ENCODE measurements at regions not wholly inside any gene's neighbourhood (a gene's known extent, or its start where the extent isn't known, plus 50 kb on each side); places are given as distances from the start of the nearest gene placed in this dataset.
"Not testable (repeated sequence)": the region's sequence is repeated elsewhere in the genome, so short reads cannot be mapped to it uniquely, and the experiment has no call there.

- Histone ChIP-seq H3K27ac (ENCODE audit: low read length) (no peak overlapping the region), H3K9me3 (ENCODE audit: control insufficient read depth, low read depth, low read length) (no peaks in the 10 kb centered on the region), H3K27me3 (ENCODE audit: control insufficient read depth, insufficient read depth, low read length) (no peaks in the 10 kb centered on the region), H3K36me3 (ENCODE audit: control insufficient read depth, insufficient read depth, low read length) (no peaks in the 10 kb centered on the region), H3K4me3 (ENCODE audit: low read length) (no peak overlapping the region), H3K4me1 (ENCODE audit: control insufficient read depth, insufficient read depth, low read length) (no peaks in the 10 kb centered on the region)
- no peak for DNase-seq
- no CpG with 5 or more reads among the region's 1 CpG for WGBS (ENCODE audit: insufficient coverage, low lambda C conversion rate)
Observed at GRCh38 chr1:182331387-182331786, 60.2 kb downstream of the GLUL start.

GRCh38 chr1:182330303-182330702 lies 61.3 kb downstream of the GLUL start:
- no peak overlapping the region for H3K4me3 ChIP-seq (ENCODE audit: low read length)
- H3K27ac ChIP-seq (ENCODE audit: low read length) = no peak overlapping the region
- DNase-seq = peak in 1 of 2 donors; percentile 18
- H3K9me3 ChIP-seq (ENCODE audit: control insufficient read depth, low read depth, low read length) = no peaks in the 10 kb centered on the region
- no peaks in the 10 kb centered on the region for H3K36me3 ChIP-seq (ENCODE audit: control insufficient read depth, insufficient read depth, low read length)
- H3K4me1 ChIP-seq (ENCODE audit: control insufficient read depth, insufficient read depth, low read length) = no peaks in the 10 kb centered on the region
- H3K27me3 ChIP-seq (ENCODE audit: control insufficient read depth, insufficient read depth, low read length) = no peaks in the 10 kb centered on the region

- WGBS (ENCODE audit: insufficient coverage, low lambda C conversion rate) = no CpG with 5 or more reads among the region's 2 CpGs
- DNase-seq = no peak
- H3K36me3 ChIP-seq (ENCODE audit: control insufficient read depth, insufficient read depth, low read length) = no peaks in the 10 kb centered on the region
Observed at GRCh38 chr1:182329471-182329870, 62.1 kb downstream of the GLUL start.

DNA sequence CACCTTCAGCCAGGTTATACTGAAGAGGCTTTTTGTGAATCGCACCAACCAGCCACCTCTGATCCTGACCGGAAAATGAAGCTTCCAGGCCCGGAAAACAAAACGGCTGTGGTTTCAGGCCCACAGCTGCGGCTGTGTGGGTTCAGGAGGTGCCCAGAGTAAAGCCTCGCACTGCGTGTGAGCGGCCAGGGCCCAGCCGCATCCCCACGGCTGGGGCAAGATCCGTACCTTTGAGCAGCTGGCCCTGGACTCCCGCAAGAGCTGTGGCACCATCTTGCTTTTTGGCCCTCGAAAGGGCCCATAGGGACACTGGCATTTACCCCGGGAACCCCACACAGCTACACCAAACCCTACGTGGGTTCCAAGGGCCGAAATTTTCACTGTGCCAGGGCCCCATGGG lies 63.0 kb downstream of the GLUL start:
- no peaks in the 10 kb centered on the region for H3K27me3 ChIP-seq (ENCODE audit: control insufficient read depth, insufficient read depth, low read length)
- H3K9me3 ChIP-seq (ENCODE audit: control insufficient read depth, low read depth, low read length) = no peaks in the 10 kb centered on the region
- H3K4me1 ChIP-seq (ENCODE audit: control insufficient read depth, insufficient read depth, low read length) = no peaks in the 10 kb centered on the region
- no peak overlapping the region for H3K27ac ChIP-seq (ENCODE audit: low read length)
- no peaks in the 10 kb centered on the region for H3K36me3 ChIP-seq (ENCODE audit: control insufficient read depth, insufficient read depth, low read length)
- no peak for DNase-seq
- H3K4me3 ChIP-seq (ENCODE audit: low read length) = no peak overlapping the region
- WGBS (ENCODE audit: insufficient coverage, low lambda C conversion rate) = no CpG with 5 or more reads among the region's 16 CpGs

More at GRCh38 chr1:182329471-182329870, 62.1 kb downstream of the GLUL start:
- H3K4me3 ChIP-seq (ENCODE audit: low read length) = no peak overlapping the region
- H3K4me1 ChIP-seq (ENCODE audit: control insufficient read depth, insufficient read depth, low read length) = no peaks in the 10 kb centered on the region
- no peaks in the 10 kb centered on the region for H3K27me3 ChIP-seq (ENCODE audit: control insufficient read depth, insufficient read depth, low read length)
- no peaks in the 10 kb centered on the region for H3K9me3 ChIP-seq (ENCODE audit: control insufficient read depth, low read depth, low read length)
- H3K27ac ChIP-seq (ENCODE audit: low read length) = no peak overlapping the region

GRCh38 chr1:182325339-182325738 lies 66.3 kb downstream of the GLUL start:
- Histone ChIP-seq H3K36me3 (ENCODE audit: control insufficient read depth, insufficient read depth, low read length) (no peaks in the 10 kb centered on the region), H3K4me1 (ENCODE audit: control insufficient read depth, insufficient read depth, low read length) (no peaks in the 10 kb centered on the region), H3K27ac (ENCODE audit: low read length) (no peak overlapping the region), H3K4me3 (ENCODE audit: low read length) (no peak overlapping the region), H3K9me3 (ENCODE audit: control insufficient read depth, low read depth, low read length) (no peaks in the 10 kb centered on the region), H3K27me3 (ENCODE audit: control insufficient read depth, insufficient read depth, low read length) (no peaks in the 10 kb centered on the region)
- no CpG with 5 or more reads among the region's 2 CpGs for WGBS (ENCODE audit: insufficient coverage, low lambda C conversion rate)
- DNase-seq = no peak

DNA sequence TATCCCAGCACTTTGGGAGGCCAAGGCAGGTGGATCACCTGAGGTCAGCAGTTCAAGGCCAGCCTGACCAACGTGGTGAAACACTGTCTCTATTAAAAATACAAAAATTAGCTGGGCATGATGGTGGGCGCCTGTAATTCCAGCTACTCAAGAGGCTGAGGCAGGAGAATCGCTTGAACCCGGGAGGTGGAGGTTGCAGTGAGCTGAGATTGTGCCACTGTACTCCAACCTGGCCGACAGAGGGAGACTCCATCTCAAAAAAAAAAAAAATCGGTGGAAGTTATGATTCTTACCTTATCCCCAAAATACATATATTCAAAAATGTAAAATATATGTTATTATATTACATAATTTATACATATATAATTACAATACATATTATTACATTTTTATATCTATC lies 70.1 kb downstream of the GLUL start:
- H3K36me3 ChIP-seq (ENCODE audit: control insufficient read depth, insufficient read depth, low read length); H3K27me3 ChIP-seq (ENCODE audit: control insufficient read depth, insufficient read depth, low read length); H3K4me3 ChIP-seq (ENCODE audit: low read length); DNase-seq; H3K9me3 ChIP-seq (ENCODE audit: control insufficient read depth, low read depth, low read length); H3K4me1 ChIP-seq (ENCODE audit: control insufficient read depth, insufficient read depth, low read length); H3K27ac ChIP-seq (ENCODE audit: low read length): not testable (repeated sequence)
- no CpG with 5 or more reads among the region's 6 CpGs for WGBS (ENCODE audit: insufficient coverage, low lambda C conversion rate)

DNA sequence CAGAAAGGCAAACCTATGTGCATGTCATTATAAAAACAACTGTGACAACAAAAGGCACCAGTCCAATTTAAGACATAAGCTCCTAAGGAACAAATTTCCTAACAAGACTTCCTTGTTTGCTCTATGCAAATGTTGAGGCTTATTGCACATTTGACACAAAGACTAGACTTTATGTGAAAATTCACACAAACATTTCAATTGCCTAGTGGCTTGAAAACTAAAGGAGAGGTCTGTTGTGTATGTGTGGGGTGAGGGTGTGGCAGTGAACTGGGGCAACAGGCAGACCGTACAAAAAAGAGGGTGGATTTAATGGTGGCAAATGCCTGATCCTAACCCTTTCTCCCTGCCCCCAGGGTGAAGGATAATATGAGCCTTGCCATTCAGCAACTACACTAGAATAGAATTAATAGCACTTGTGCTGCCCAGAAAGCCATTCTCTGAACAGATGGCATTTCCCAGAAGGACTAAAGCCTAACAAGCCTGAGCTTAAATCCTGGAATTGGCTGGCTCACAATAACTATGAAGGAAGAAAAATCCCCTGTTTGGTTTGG lies 73.9 kb downstream of the GLUL start:
- no peak for DNase-seq
- Histone ChIP-seq H3K4me1 (ENCODE audit: control insufficient read depth, insufficient read depth, low read length) (peaks cover 6% of the 10 kb centered on the region), H3K27ac (ENCODE audit: low read length) (no peak overlapping the region), H3K9me3 (ENCODE audit: control insufficient read depth, low read depth, low read length) (no peaks in the 10 kb centered on the region), H3K36me3 (ENCODE audit: control insufficient read depth, insufficient read depth, low read length) (no peaks in the 10 kb centered on the region), H3K27me3 (ENCODE audit: control insufficient read depth, insufficient read depth, low read length) (no peaks in the 10 kb centered on the region), H3K4me3 (ENCODE audit: low read length) (no peak overlapping the region)
- WGBS (ENCODE audit: insufficient coverage, low lambda C conversion rate) = no CpG with 5 or more reads among the region's 1 CpG

DNA sequence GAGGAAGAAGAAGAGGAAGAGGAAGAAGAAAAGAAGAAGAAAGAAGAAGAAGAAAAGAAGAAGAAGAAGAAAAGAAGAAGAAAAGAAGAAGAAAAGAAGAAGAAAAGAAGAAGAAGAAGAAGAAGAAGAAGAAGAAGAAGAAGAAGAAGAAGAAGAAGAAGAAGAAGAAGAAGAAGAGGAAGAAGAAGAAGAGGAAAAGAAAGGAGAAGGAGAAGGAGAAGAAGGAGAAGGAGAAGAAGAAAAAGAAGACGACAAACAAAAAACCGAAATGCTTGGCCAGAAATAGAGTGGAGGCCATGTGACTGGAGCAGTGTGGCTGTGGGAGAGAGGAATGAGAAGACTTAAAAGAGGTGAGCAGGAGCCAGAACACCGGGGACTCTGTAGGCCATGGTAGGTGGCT lies 75.1 kb downstream of the GLUL start:
- H3K36me3 ChIP-seq (ENCODE audit: control insufficient read depth, insufficient read depth, low read length); H3K4me1 ChIP-seq (ENCODE audit: control insufficient read depth, insufficient read depth, low read length); H3K9me3 ChIP-seq (ENCODE audit: control insufficient read depth, low read depth, low read length); H3K27ac ChIP-seq (ENCODE audit: low read length); DNase-seq; H3K4me3 ChIP-seq (ENCODE audit: low read length); H3K27me3 ChIP-seq (ENCODE audit: control insufficient read depth, insufficient read depth, low read length): not testable (repeated sequence)
- 94% methylated on average over 2 of the region's 3 CpGs for WGBS (ENCODE audit: insufficient coverage, low lambda C conversion rate)

GRCh38 chr1:182315167-182315556 lies 76.4 kb downstream of the GLUL start:
- no CpG with 5 or more reads among the region's 5 CpGs for WGBS (ENCODE audit: insufficient coverage, low lambda C conversion rate)
- Histone ChIP-seq H3K27ac (ENCODE audit: low read length) (no peak overlapping the region), H3K36me3 (ENCODE audit: control insufficient read depth, insufficient read depth, low read length) (no peaks in the 10 kb centered on the region), H3K9me3 (ENCODE audit: control insufficient read depth, low read depth, low read length) (no peaks in the 10 kb centered on the region), H3K4me1 (ENCODE audit: control insufficient read depth, insufficient read depth, low read length) (peaks cover 6% of the 10 kb centered on the region), H3K4me3 (ENCODE audit: low read length) (no peak overlapping the region), H3K27me3 (ENCODE audit: control insufficient read depth, insufficient read depth, low read length) (no peaks in the 10 kb centered on the region)
- DNase-seq = peak; percentile 68 to 87

GRCh38 chr1:182309631-182310351 lies 81.8 kb downstream of the GLUL start:
- peaks cover 3% of the 10 kb centered on the region for H3K4me1 ChIP-seq (ENCODE audit: control insufficient read depth, insufficient read depth, low read length)
- H3K4me3 ChIP-seq (ENCODE audit: low read length) = no peak overlapping the region
- no peak for DNase-seq
- WGBS (ENCODE audit: insufficient coverage, low lambda C conversion rate) = 40% methylated on average over 2 of the region's 10 CpGs
- H3K27ac ChIP-seq (ENCODE audit: low read length) = no peak overlapping the region
- no peaks in the 10 kb centered on the region for H3K9me3 ChIP-seq (ENCODE audit: control insufficient read depth, low read depth, low read length)
- H3K36me3 ChIP-seq (ENCODE audit: control insufficient read depth, insufficient read depth, low read length) = no peaks in the 10 kb centered on the region
- no peaks in the 10 kb centered on the region for H3K27me3 ChIP-seq (ENCODE audit: control insufficient read depth, insufficient read depth, low read length)

- no peaks in the 10 kb centered on the region for H3K27me3 ChIP-seq (ENCODE audit: control insufficient read depth, insufficient read depth, low read length)
- no peaks in the 10 kb centered on the region for H3K4me1 ChIP-seq (ENCODE audit: control insufficient read depth, insufficient read depth, low read length)
- no peaks in the 10 kb centered on the region for H3K36me3 ChIP-seq (ENCODE audit: control insufficient read depth, insufficient read depth, low read length)
- H3K4me3 ChIP-seq (ENCODE audit: low read length) = no peak overlapping the region
- no peak overlapping the region for H3K27ac ChIP-seq (ENCODE audit: low read length)
- no peak for DNase-seq
- no peaks in the 10 kb centered on the region for H3K9me3 ChIP-seq (ENCODE audit: control insufficient read depth, low read depth, low read length)
Observed at GRCh38 chr1:182308826-182309225, 82.8 kb downstream of the GLUL start.

All from large intestine (tissue), 3 donors.